ENCODE measurements at regions not wholly inside any gene's neighbourhood (a gene's known extent, or its start where the extent isn't known, plus 50 kb on each side); places are given as distances from the start of the nearest gene placed in this dataset.
"Not testable (repeated sequence)": the region's sequence is repeated elsewhere in the genome, so short reads cannot be mapped to it uniquely, and the experiment has no call there.

- CTCF ChIA-PET = interaction anchor here (0.7 kb wide), 1 partner anchor 14 kb away, joined by 3 read pairs; no protein-coding TSS in a partner anchor
- POLR2A ChIA-PET = no interaction called here
- no peak for TF ChIP-seq FOXM1 (IDR thresholded peaks at IDR 0.05; ENCODE audit: borderline replicate concordance)
- TF ChIP-seq FOXA1 (IDR thresholded peaks at IDR 0.05) = no peak
- TF ChIP-seq PKNOX1 (IDR thresholded peaks at IDR 0.05) = no peak
- TF ChIP-seq SP1 (IDR thresholded peaks at IDR 0.05) = no peak
- TF ChIP-seq HDGF (IDR thresholded peaks at IDR 0.05; ENCODE audit: borderline replicate concordance) = no peak
- TF ChIP-seq ELF4 (IDR thresholded peaks at IDR 0.05) = no peak
- TF ChIP-seq NFRKB (IDR thresholded peaks at IDR 0.05) = no peak
- no peak for TF ChIP-seq ZNF384 (IDR thresholded peaks at IDR 0.05)
- no peak for TF ChIP-seq L3MBTL2 (conservative IDR thresholded peaks at IDR 0.05)
- TF ChIP-seq ARNT (IDR thresholded peaks at IDR 0.05) = no peak
- no peak for TF ChIP-seq TARDBP (IDR thresholded peaks at IDR 0.05)
- TF ChIP-seq CTBP1 (IDR thresholded peaks at IDR 0.05; ENCODE audit: borderline replicate concordance) = no peak
- no peak for TF ChIP-seq BHLHE40 (IDR thresholded peaks at IDR 0.05; ENCODE audit: borderline replicate concordance)
- no peak for TF ChIP-seq SUZ12 (IDR thresholded peaks at IDR 0.05)
- no peak for TF ChIP-seq FOXK2 (IDR thresholded peaks at IDR 0.05)
- TF ChIP-seq LEF1 (IDR thresholded peaks at IDR 0.05; ENCODE audit: borderline replicate concordance) = no peak
- DNase-seq (ENCODE audit: extremely low spot score) = no peak
These were observed 151.0 kb downstream of the NUF2 start for GRCh38 chr1:163472651-163473248.

- TF ChIP-seq ARNT (IDR thresholded peaks at IDR 0.05) (no peak), TARDBP (IDR thresholded peaks at IDR 0.05) (no peak), FOXK2 (IDR thresholded peaks at IDR 0.05) (no peak), FOXM1 (IDR thresholded peaks at IDR 0.05; ENCODE audit: borderline replicate concordance) (no peak), ZNF384 (IDR thresholded peaks at IDR 0.05) (no peak), SUZ12 (IDR thresholded peaks at IDR 0.05) (no peak), SP1 (IDR thresholded peaks at IDR 0.05) (no peak), NFRKB (IDR thresholded peaks at IDR 0.05) (no peak), LEF1 (IDR thresholded peaks at IDR 0.05; ENCODE audit: borderline replicate concordance) (no peak), BHLHE40 (IDR thresholded peaks at IDR 0.05; ENCODE audit: borderline replicate concordance) (no peak), FOXA1 (IDR thresholded peaks at IDR 0.05) (no peak), ELF4 (IDR thresholded peaks at IDR 0.05) (no peak)
- POLR2A ChIA-PET = no interaction called here
- CTCF ChIA-PET = no interaction called here
- no peak for DNase-seq (ENCODE audit: extremely low spot score)
These were observed 155.6 kb downstream of the NUF2 start for GRCh38 chr1:163477276-163477830.

GRCh38 chr1:163498391-163499330 lies 176.9 kb downstream of the NUF2 start:
- DNase-seq (ENCODE audit: extremely low spot score); CTCF ChIA-PET; POLR2A ChIA-PET: not testable (repeated sequence)

GRCh38 chr1:163504331-163504978 lies 182.7 kb downstream of the NUF2 start:
- CTCF ChIA-PET = no interaction called here

GRCh38 chr1:163509114-163509513 lies 187.4 kb downstream of the NUF2 start:
- ChIA-PET POLR2A (no interaction called here), CTCF (no interaction called here)
- no peak for TF ChIP-seq CTBP1 (IDR thresholded peaks at IDR 0.05; ENCODE audit: borderline replicate concordance)
- TF ChIP-seq HDGF (IDR thresholded peaks at IDR 0.05; ENCODE audit: borderline replicate concordance) = no peak
- no peak for TF ChIP-seq SP1 (IDR thresholded peaks at IDR 0.05)
- TF ChIP-seq FOXK2 (IDR thresholded peaks at IDR 0.05) = no peak
- TF ChIP-seq ARNT (IDR thresholded peaks at IDR 0.05) = no peak
- no peak for TF ChIP-seq LEF1 (IDR thresholded peaks at IDR 0.05; ENCODE audit: borderline replicate concordance)
- no peak for TF ChIP-seq BHLHE40 (IDR thresholded peaks at IDR 0.05; ENCODE audit: borderline replicate concordance)
- no peak for TF ChIP-seq L3MBTL2 (conservative IDR thresholded peaks at IDR 0.05)
- no peak for TF ChIP-seq FOXM1 (IDR thresholded peaks at IDR 0.05; ENCODE audit: borderline replicate concordance)
- no peak for TF ChIP-seq SUZ12 (IDR thresholded peaks at IDR 0.05)
- TF ChIP-seq PKNOX1 (IDR thresholded peaks at IDR 0.05) = no peak
- no peak for TF ChIP-seq NFRKB (IDR thresholded peaks at IDR 0.05)
- no peak for DNase-seq (ENCODE audit: extremely low spot score)

More at GRCh38 chr1:163504331-163504978, 182.7 kb downstream of the NUF2 start:
- DNase-seq (ENCODE audit: extremely low spot score) = no peak
- no peak for TF ChIP-seq FOXM1 (IDR thresholded peaks at IDR 0.05; ENCODE audit: borderline replicate concordance)
- no peak for TF ChIP-seq TARDBP (IDR thresholded peaks at IDR 0.05)
- no peak for TF ChIP-seq FOXA1 (IDR thresholded peaks at IDR 0.05)
- no peak for TF ChIP-seq FOXK2 (IDR thresholded peaks at IDR 0.05)
- TF ChIP-seq CTBP1 (IDR thresholded peaks at IDR 0.05; ENCODE audit: borderline replicate concordance) = no peak
- TF ChIP-seq ELF4 (IDR thresholded peaks at IDR 0.05) = no peak
- TF ChIP-seq LEF1 (IDR thresholded peaks at IDR 0.05; ENCODE audit: borderline replicate concordance) = no peak
- POLR2A ChIA-PET = no interaction called here

- no peak for TF ChIP-seq ZNF384 (IDR thresholded peaks at IDR 0.05)
- no peak for TF ChIP-seq FOXK2 (IDR thresholded peaks at IDR 0.05)
- no peak for TF ChIP-seq CTBP1 (IDR thresholded peaks at IDR 0.05; ENCODE audit: borderline replicate concordance)
- no peak for TF ChIP-seq LEF1 (IDR thresholded peaks at IDR 0.05; ENCODE audit: borderline replicate concordance)
- no peak for TF ChIP-seq FOXA1 (IDR thresholded peaks at IDR 0.05)
- no peak for TF ChIP-seq ELF4 (IDR thresholded peaks at IDR 0.05)
- TF ChIP-seq HDGF (IDR thresholded peaks at IDR 0.05; ENCODE audit: borderline replicate concordance) = no peak
- TF ChIP-seq NFRKB (IDR thresholded peaks at IDR 0.05) = no peak
- TF ChIP-seq SUZ12 (IDR thresholded peaks at IDR 0.05) = no peak
- TF ChIP-seq L3MBTL2 (conservative IDR thresholded peaks at IDR 0.05) = no peak
- no peak for TF ChIP-seq FOXM1 (IDR thresholded peaks at IDR 0.05; ENCODE audit: borderline replicate concordance)
- TF ChIP-seq SP1 (IDR thresholded peaks at IDR 0.05) = no peak
- no peak for TF ChIP-seq PKNOX1 (IDR thresholded peaks at IDR 0.05)
- no peak for TF ChIP-seq BHLHE40 (IDR thresholded peaks at IDR 0.05; ENCODE audit: borderline replicate concordance)
- TF ChIP-seq TARDBP (IDR thresholded peaks at IDR 0.05) = no peak
- no peak for TF ChIP-seq ARNT (IDR thresholded peaks at IDR 0.05)
- ChIA-PET CTCF (no interaction called here), POLR2A (no interaction called here)
- DNase-seq (ENCODE audit: extremely low spot score) = no peak
These were observed 190.7 kb downstream of the NUF2 start for GRCh38 chr1:163512349-163512989.
